Fibroblast of pulmonary artery (primary cell): ENCODE measurements at regions not wholly inside any gene's neighbourhood (a gene's known extent, or its start where the extent isn't known, plus 50 kb on each side); places are given as distances from the start of the nearest gene placed in this dataset.

Experiments
- DNase-seq: peaks from one replicate; pipeline ENCODE4 v3.0.0-alpha.2; 2010; ENCODE audit warnings: low read depth
- H3K4me3 ChIP-seq: replicated peaks from 2 replicates; pipeline ENCODE4 v1.5.1; 2011; ENCODE audit warnings: low read depth, mild to moderate bottlenecking, control low read depth, low read length, moderate library complexity
- CTCF ChIP-seq: IDR thresholded peaks from 2 replicates; pipeline ENCODE4 v1.5.1; 2011; ENCODE audit warnings: mild to moderate bottlenecking, control low read depth, low read length, inconsistent platforms; ENCODE audit errors: missing control alignments

GRCh38 chr6:26269531-26270485, 95.2 kb upstream of the BTN3A2 start:
- TF ChIP-seq CTCF, result no peak
- peak overlapping the region; percentile 66 for H3K4me3 ChIP-seq
- DNase-seq, result no peak

GRCh38 chr6:26270486-26270861, 94.5 kb upstream of the BTN3A2 start:
- DNase-seq, result no peak
- peak overlapping the region; percentile 66 for H3K4me3 ChIP-seq
- TF ChIP-seq CTCF, result no peak

GRCh38 chr6:26270903-26271667, 93.9 kb upstream of the BTN3A2 start:
- peak; percentile 91 for DNase-seq
- TF ChIP-seq CTCF, result no peak
- peak overlapping the region; percentile 66 for H3K4me3 ChIP-seq

- peak overlapping the region; percentile 66 for H3K4me3 ChIP-seq
- DNase-seq, result no peak
- no peak for TF ChIP-seq CTCF
These were observed 93.4 kb upstream of the BTN3A2 start for GRCh38 chr6:26271668-26272024.

- TF ChIP-seq CTCF, result no peak
- DNase-seq, result no peak
- peak overlapping the region; percentile 66 for H3K4me3 ChIP-seq
These were observed 92.8 kb upstream of the BTN3A2 start for GRCh38 chr6:26272171-26272637.

- DNase-seq, result no peak
- peak overlapping the region; percentile 52 for H3K4me3 ChIP-seq
- no peak for TF ChIP-seq CTCF
These were observed 91.1 kb upstream of the BTN3A2 start for GRCh38 chr6:26273673-26274588.
